ENCODE measurements at regions not wholly inside any gene's neighbourhood (a gene's known extent, or its start where the extent isn't known, plus 50 kb on each side); places are given as distances from the start of the nearest gene placed in this dataset.

DNA sequence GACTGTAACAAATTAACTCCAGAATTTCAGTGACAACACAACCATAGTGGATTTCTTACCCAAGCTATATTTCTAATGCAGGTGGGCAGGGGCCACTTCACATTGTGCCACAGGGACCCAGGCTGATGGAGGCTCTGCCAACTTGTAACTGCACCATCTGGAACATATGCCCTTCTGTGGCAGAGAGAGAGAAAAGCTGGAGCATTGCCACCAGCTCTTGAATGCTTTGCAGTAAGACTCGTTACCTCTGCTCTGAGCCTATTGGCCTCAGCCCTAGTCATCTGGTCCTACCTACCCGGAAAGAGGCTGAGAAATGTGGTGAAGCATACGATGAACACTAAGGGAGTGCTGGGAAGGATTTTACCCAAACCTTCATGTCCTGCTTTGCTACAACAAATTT, 587.1 kb downstream of the ZNF385D start:
- Histone ChIP-seq H3K4me3 (no peak overlapping the region), H3K36me3 (ENCODE audit: control insufficient read depth in 2 of 2, insufficient read depth in 2 of 2, low read length in 1 of 2) (no peaks in the 10 kb centered on the region), H3K4me1 (ENCODE audit: control insufficient read depth, insufficient read depth, low read length) (no peaks in the 10 kb centered on the region), H3K9me3 (replicated peaks; ENCODE audit: control insufficient read depth, insufficient read depth, low read length) (no peaks in the 10 kb centered on the region), H3K79me2 (ENCODE audit: control insufficient read depth, insufficient read depth, low read length) (no peaks in the 10 kb centered on the region), H2AFZ (ENCODE audit: control insufficient read depth, low read depth, low read length) (no peak overlapping the region), H3K27ac (ENCODE audit: control insufficient read depth, insufficient read depth) (no peak overlapping the region), H3K9ac (ENCODE audit: control insufficient read depth, insufficient read depth, low read length) (no peak overlapping the region), H4K20me1 (ENCODE audit: control insufficient read depth, insufficient read depth) (no peaks in the 10 kb centered on the region), H3K27me3 (replicated peaks in 1 of 2; ENCODE audit: control insufficient read depth in 2 of 2, insufficient read depth in 2 of 2, low read length in 1 of 2) (no peaks in the 10 kb centered on the region), H3K4me2 (ENCODE audit: control insufficient read depth, insufficient read depth) (no peak overlapping the region)
- ChIA-PET CTCF (interaction anchor here (0.5 kb wide), 1 partner anchor 37 kb away, joined by 3 read pairs; no protein-coding TSS in a partner anchor), POLR2A (no interaction called here), SMC1A (ENCODE audit: uncharacterized antibody, unreplicated experiment) (interaction anchor here (1.2 kb wide), 1 partner anchor 10 kb away, joined by 5 read pairs; no protein-coding TSS in a partner anchor), RAD21 (ENCODE audit: unreplicated experiment) (no interaction called here)
- in situ Hi-C loops (cut with MboI) (no loop called here), intact Hi-C loops (cut with micrococcal nuclease; ENCODE audit: unreplicated experiment) (no loop called here)
- 7% methylated on average over 3 of the region's 3 CpGs for WGBS (ENCODE audit: insufficient coverage, insufficient replicate concordance, low lambda C conversion rate, missing lambda C conversion rate)
- FAIRE-seq (no peak), ATAC-seq (no peak), DNase-seq (ENCODE audit: low read depth, low spot score) (no peak)
- TF ChIP-seq HDGF (IDR thresholded peaks at IDR 0.05) (no peak), CEBPB (IDR thresholded peaks at IDR 0.05; ENCODE audit: borderline replicate concordance in 1 of 2, low read depth in 2 of 2, low read length in 2 of 2) (no peak), SMAD1 (IDR thresholded peaks at IDR 0.05; ENCODE audit: low read depth, partially characterized antibody) (no peak)
- TF ChIP-seq, protein P1, sequence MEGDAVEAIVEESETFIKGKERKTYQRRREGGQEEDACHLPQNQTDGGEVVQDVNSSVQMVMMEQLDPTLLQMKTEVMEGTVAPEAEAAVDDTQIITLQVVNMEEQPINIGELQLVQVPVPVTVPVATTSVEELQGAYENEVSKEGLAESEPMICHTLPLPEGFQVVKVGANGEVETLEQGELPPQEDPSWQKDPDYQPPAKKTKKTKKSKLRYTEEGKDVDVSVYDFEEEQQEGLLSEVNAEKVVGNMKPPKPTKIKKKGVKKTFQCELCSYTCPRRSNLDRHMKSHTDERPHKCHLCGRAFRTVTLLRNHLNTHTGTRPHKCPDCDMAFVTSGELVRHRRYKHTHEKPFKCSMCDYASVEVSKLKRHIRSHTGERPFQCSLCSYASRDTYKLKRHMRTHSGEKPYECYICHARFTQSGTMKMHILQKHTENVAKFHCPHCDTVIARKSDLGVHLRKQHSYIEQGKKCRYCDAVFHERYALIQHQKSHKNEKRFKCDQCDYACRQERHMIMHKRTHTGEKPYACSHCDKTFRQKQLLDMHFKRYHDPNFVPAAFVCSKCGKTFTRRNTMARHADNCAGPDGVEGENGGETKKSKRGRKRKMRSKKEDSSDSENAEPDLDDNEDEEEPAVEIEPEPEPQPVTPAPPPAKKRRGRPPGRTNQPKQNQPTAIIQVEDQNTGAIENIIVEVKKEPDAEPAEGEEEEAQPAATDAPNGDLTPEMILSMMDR (IDR thresholded peaks at IDR 0.05 in 2 of 3, conservative IDR thresholded peaks at IDR 0.05 in 1 of 3; ENCODE audit: control insufficient read depth in 2 of 3, extremely low read depth in 1 of 3, insufficient read depth in 1 of 3, low read depth in 3 of 3, low read length in 3 of 3), result no peak
- TF ChIP-seq, protein P2, sequence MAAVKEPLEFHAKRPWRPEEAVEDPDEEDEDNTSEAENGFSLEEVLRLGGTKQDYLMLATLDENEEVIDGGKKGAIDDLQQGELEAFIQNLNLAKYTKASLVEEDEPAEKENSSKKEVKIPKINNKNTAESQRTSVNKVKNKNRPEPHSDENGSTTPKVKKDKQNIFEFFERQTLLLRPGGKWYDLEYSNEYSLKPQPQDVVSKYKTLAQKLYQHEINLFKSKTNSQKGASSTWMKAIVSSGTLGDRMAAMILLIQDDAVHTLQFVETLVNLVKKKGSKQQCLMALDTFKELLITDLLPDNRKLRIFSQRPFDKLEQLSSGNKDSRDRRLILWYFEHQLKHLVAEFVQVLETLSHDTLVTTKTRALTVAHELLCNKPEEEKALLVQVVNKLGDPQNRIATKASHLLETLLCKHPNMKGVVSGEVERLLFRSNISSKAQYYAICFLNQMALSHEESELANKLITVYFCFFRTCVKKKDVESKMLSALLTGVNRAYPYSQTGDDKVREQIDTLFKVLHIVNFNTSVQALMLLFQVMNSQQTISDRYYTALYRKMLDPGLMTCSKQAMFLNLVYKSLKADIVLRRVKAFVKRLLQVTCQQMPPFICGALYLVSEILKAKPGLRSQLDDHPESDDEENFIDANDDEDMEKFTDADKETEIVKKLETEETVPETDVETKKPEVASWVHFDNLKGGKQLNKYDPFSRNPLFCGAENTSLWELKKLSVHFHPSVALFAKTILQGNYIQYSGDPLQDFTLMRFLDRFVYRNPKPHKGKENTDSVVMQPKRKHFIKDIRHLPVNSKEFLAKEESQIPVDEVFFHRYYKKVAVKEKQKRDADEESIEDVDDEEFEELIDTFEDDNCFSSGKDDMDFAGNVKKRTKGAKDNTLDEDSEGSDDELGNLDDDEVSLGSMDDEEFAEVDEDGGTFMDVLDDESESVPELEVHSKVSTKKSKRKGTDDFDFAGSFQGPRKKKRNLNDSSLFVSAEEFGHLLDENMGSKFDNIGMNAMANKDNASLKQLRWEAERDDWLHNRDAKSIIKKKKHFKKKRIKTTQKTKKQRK (IDR thresholded peaks at IDR 0.05; ENCODE audit: low read depth, low read length), result no peak
- BruUV-seq (replicated peaks), result no TSS peak
